ENCODE measurements at regions not wholly inside any gene's neighbourhood (a gene's known extent, or its start where the extent isn't known, plus 50 kb on each side); places are given as distances from the start of the nearest gene placed in this dataset.

- TF ChIP-seq SUZ12 (IDR thresholded peaks at IDR 0.05) (no peak), ARNT (IDR thresholded peaks at IDR 0.05) (no peak), FOXA1 (IDR thresholded peaks at IDR 0.05) (no peak), ZNF384 (IDR thresholded peaks at IDR 0.05) (no peak), SP1 (IDR thresholded peaks at IDR 0.05) (no peak)
Measured at GRCh38 chr6:167403427-167403826, 78.5 kb downstream of the TTLL2 start.

Data from HEK293T (cell line).